Breast epithelium (tissue), 3 donors: ENCODE measurements at regions not wholly inside any gene's neighbourhood (a gene's known extent, or its start where the extent isn't known, plus 50 kb on each side); places are given as distances from the start of the nearest gene placed in this dataset.

Experiments used
- POLR2A ChIP-seq: fragments of 450-650 bp; IDR thresholded peaks from one replicate; pipeline ENCODE4 v1.6.1; 2016; ENCODE audit warnings: antibody characterized with exemption, mild to moderate bottlenecking, moderate library complexity
- TF ChIP-seq, protein P1 (sequence below), 3 donors: fragments of 450-650 bp; IDR thresholded peaks; one replicate each; pipeline ENCODE4 v1.5.1; 2016 to 2017; ENCODE audit warnings: antibody characterized with exemption in 3 of 3, mild to moderate bottlenecking in 3 of 3, moderate library complexity in 3 of 3

GRCh38 chr5:167852515-167852914 is 438.9 kb upstream of the WWC1 start:
- TF ChIP-seq, protein P1, sequence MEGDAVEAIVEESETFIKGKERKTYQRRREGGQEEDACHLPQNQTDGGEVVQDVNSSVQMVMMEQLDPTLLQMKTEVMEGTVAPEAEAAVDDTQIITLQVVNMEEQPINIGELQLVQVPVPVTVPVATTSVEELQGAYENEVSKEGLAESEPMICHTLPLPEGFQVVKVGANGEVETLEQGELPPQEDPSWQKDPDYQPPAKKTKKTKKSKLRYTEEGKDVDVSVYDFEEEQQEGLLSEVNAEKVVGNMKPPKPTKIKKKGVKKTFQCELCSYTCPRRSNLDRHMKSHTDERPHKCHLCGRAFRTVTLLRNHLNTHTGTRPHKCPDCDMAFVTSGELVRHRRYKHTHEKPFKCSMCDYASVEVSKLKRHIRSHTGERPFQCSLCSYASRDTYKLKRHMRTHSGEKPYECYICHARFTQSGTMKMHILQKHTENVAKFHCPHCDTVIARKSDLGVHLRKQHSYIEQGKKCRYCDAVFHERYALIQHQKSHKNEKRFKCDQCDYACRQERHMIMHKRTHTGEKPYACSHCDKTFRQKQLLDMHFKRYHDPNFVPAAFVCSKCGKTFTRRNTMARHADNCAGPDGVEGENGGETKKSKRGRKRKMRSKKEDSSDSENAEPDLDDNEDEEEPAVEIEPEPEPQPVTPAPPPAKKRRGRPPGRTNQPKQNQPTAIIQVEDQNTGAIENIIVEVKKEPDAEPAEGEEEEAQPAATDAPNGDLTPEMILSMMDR (IDR thresholded peaks at IDR 0.05), result no peak
- TF ChIP-seq POLR2A, result no peak
